Activated naive CD4-positive, alpha-beta T cell treated with anti-CD3 and anti-CD28 coated beads for 36 hours (primary cell): ENCODE measurements at regions not wholly inside any gene's neighbourhood (a gene's known extent, or its start where the extent isn't known, plus 50 kb on each side); places are given as distances from the start of the nearest gene placed in this dataset.

Source experiments
- CTCF ChIA-PET: fragments of 350-600 bp; sonication (Branson Sonifier 250); formaldehyde crosslinking; loops from one replicate; lab custom pipeline; 2021; ENCODE audit warnings: antibody characterized with exemption; lab: Charles Lee
- DNase-seq: peaks from one replicate; pipeline ENCODE4 v3.0.0-alpha.2; 2020
- H3K27ac Mint-ChIP-seq: one replicate; pipeline ENCODE4 v1.8.0; 2021; ENCODE audit warnings: mild to moderate bottlenecking, mixed read lengths
- H3K27me3 Mint-ChIP-seq: one replicate; pipeline ENCODE4 v1.8.0; 2021; ENCODE audit warnings: low read depth, mixed read lengths
- H3K36me3 Mint-ChIP-seq: one replicate; pipeline ENCODE4 v1.8.0; 2021; ENCODE audit warnings: low read depth, mixed read lengths
- H3K4me1 Mint-ChIP-seq: one replicate; pipeline ENCODE4 v1.8.0; 2021; ENCODE audit warnings: low read depth, mixed read lengths
- H3K4me3 Mint-ChIP-seq: one replicate; pipeline ENCODE4 v1.8.0; 2021; ENCODE audit warnings: mild to moderate bottlenecking, moderate library complexity, mixed read lengths
- H3K9me3 Mint-ChIP-seq: one replicate; pipeline ENCODE4 v1.8.0; 2021; ENCODE audit warnings: mixed read lengths
- intact Hi-C: fragments of 100-400 bp; cut with micrococcal nuclease; formaldehyde crosslinking; loops from one replicate; pipeline ENCODE4 v1.15.1; 2023

- H3K27ac Mint-ChIP-seq, result no peak overlapping the region
- intact Hi-C loops, result no loop called here
- H3K9me3 Mint-ChIP-seq, result peaks cover 1% of the 10 kb centered on the region
- CTCF ChIA-PET, result interaction anchor here (0.9 kb wide), 1 partner anchor 14 kb away, joined by 3 read pairs; no protein-coding TSS in a partner anchor
- no peaks in the 10 kb centered on the region for H3K36me3 Mint-ChIP-seq
- no peak for DNase-seq
- H3K4me1 Mint-ChIP-seq, result no peaks in the 10 kb centered on the region
- no peak overlapping the region for H3K4me3 Mint-ChIP-seq
- peaks cover 2% of the 10 kb centered on the region for H3K27me3 Mint-ChIP-seq
Measured at GRCh38 chr3:19757773-19758172, 176.2 kb downstream of the EFHB start.

- intact Hi-C loops, result no loop called here
- peaks cover 4% of the 10 kb centered on the region for H3K9me3 Mint-ChIP-seq
- CTCF ChIA-PET, result no interaction called here
- H3K36me3 Mint-ChIP-seq, result no peaks in the 10 kb centered on the region
- no peak for DNase-seq
- no peak overlapping the region for H3K27ac Mint-ChIP-seq
- H3K4me3 Mint-ChIP-seq, result no peak overlapping the region
- H3K4me1 Mint-ChIP-seq, result no peaks in the 10 kb centered on the region
- H3K27me3 Mint-ChIP-seq, result no peaks in the 10 kb centered on the region
Measured at GRCh38 chr3:19749448-19750017, 184.5 kb downstream of the EFHB start.

- DNase-seq, result no peak
- Mint-ChIP-seq H3K27me3 (no peaks in the 10 kb centered on the region), H3K4me1 (no peaks in the 10 kb centered on the region), H3K36me3 (no peaks in the 10 kb centered on the region), H3K27ac (no peak overlapping the region), H3K4me3 (no peak overlapping the region), H3K9me3 (peaks cover 4% of the 10 kb centered on the region)
- intact Hi-C loops, result no loop called here
- CTCF ChIA-PET, result interaction anchor here (1.8 kb wide), 1 partner anchor 33 kb away, joined by 3 read pairs; no protein-coding TSS in a partner anchor
Measured at GRCh38 chr3:19748782-19749447, 185.1 kb downstream of the EFHB start.

- Mint-ChIP-seq H3K4me1 (no peaks in the 10 kb centered on the region), H3K9me3 (no peaks in the 10 kb centered on the region), H3K27me3 (peaks cover 5% of the 10 kb centered on the region), H3K36me3 (no peaks in the 10 kb centered on the region), H3K4me3 (no peak overlapping the region), H3K27ac (no peak overlapping the region)
- DNase-seq, result no peak
- intact Hi-C loops, result no loop called here
- CTCF ChIA-PET, result interaction anchor here (1.0 kb wide), 1 partner anchor 14 kb away, joined by 3 read pairs; no protein-coding TSS in a partner anchor
Measured at GRCh38 chr3:19744047-19744446, 190.0 kb downstream of the EFHB start.

- CTCF ChIA-PET, result interaction anchor here (0.7 to 1.0 kb wide), 2 partner anchors 15 to 479 kb away, joined by 3 read pairs; no protein-coding TSS in a partner anchor
- Mint-ChIP-seq H3K27ac (no peak overlapping the region), H3K4me3 (no peak overlapping the region), H3K27me3 (peaks cover 5% of the 10 kb centered on the region), H3K9me3 (no peaks in the 10 kb centered on the region), H3K4me1 (no peaks in the 10 kb centered on the region), H3K36me3 (no peaks in the 10 kb centered on the region)
- DNase-seq, result no peak
- intact Hi-C loops, result no loop called here
Measured at GRCh38 chr3:19742935-19743334, 191.1 kb downstream of the EFHB start.

GRCh38 chr3:19739504-19739903 lies 194.5 kb downstream of the EFHB start:
- CTCF ChIA-PET, result no interaction called here
- DNase-seq, result no peak

GRCh38 chr3:19738846-19739245 lies 195.2 kb downstream of the EFHB start:
- H3K4me3 Mint-ChIP-seq, result no peak overlapping the region
- no peaks in the 10 kb centered on the region for H3K9me3 Mint-ChIP-seq
- H3K27me3 Mint-ChIP-seq, result peaks cover 7% of the 10 kb centered on the region
- DNase-seq, result no peak
- intact Hi-C loops, result no loop called here
- H3K36me3 Mint-ChIP-seq, result no peaks in the 10 kb centered on the region
- CTCF ChIA-PET, result no interaction called here
- H3K27ac Mint-ChIP-seq, result no peak overlapping the region
- no peaks in the 10 kb centered on the region for H3K4me1 Mint-ChIP-seq

More at GRCh38 chr3:19739504-19739903, 194.5 kb downstream of the EFHB start:
- Mint-ChIP-seq H3K36me3 (no peaks in the 10 kb centered on the region), H3K27ac (no peak overlapping the region), H3K9me3 (no peaks in the 10 kb centered on the region), H3K27me3 (peaks cover 7% of the 10 kb centered on the region), H3K4me1 (no peaks in the 10 kb centered on the region), H3K4me3 (no peak overlapping the region)
- intact Hi-C loops, result no loop called here

GRCh38 chr3:19735111-19735510 lies 198.9 kb downstream of the EFHB start:
- DNase-seq, result no peak
- H3K36me3 Mint-ChIP-seq, result no peaks in the 10 kb centered on the region
- no peaks in the 10 kb centered on the region for H3K9me3 Mint-ChIP-seq
- no peak overlapping the region for H3K27ac Mint-ChIP-seq
- CTCF ChIA-PET, result no interaction called here
- intact Hi-C loops, result no loop called here
- no peak overlapping the region for H3K4me3 Mint-ChIP-seq
- no peaks in the 10 kb centered on the region for H3K4me1 Mint-ChIP-seq
- H3K27me3 Mint-ChIP-seq, result peaks cover 1% of the 10 kb centered on the region

- H3K9me3 Mint-ChIP-seq, result no peaks in the 10 kb centered on the region
- H3K27me3 Mint-ChIP-seq, result peaks cover 1% of the 10 kb centered on the region
- CTCF ChIA-PET, result no interaction called here
- no peaks in the 10 kb centered on the region for H3K4me1 Mint-ChIP-seq
- no peak overlapping the region for H3K4me3 Mint-ChIP-seq
- intact Hi-C loops, result no loop called here
- H3K27ac Mint-ChIP-seq, result no peak overlapping the region
- H3K36me3 Mint-ChIP-seq, result no peaks in the 10 kb centered on the region
- no peak for DNase-seq
Measured at GRCh38 chr3:19734453-19734852, 199.6 kb downstream of the EFHB start.

GRCh38 chr3:19725000-19725399 lies 209.0 kb downstream of the EFHB start:
- Mint-ChIP-seq H3K27me3 (no peaks in the 10 kb centered on the region), H3K36me3 (no peaks in the 10 kb centered on the region), H3K9me3 (peaks cover 1% of the 10 kb centered on the region), H3K27ac (no peak overlapping the region), H3K4me3 (no peak overlapping the region), H3K4me1 (no peaks in the 10 kb centered on the region)
- intact Hi-C loops, result no loop called here
- no peak for DNase-seq
- CTCF ChIA-PET, result interaction anchor here (0.6 kb wide), 1 partner anchor 197 kb away, joined by 7 read pairs; no protein-coding TSS in a partner anchor

- no peak overlapping the region for H3K27ac Mint-ChIP-seq
- no peaks in the 10 kb centered on the region for H3K36me3 Mint-ChIP-seq
- no peaks in the 10 kb centered on the region for H3K4me1 Mint-ChIP-seq
- H3K9me3 Mint-ChIP-seq, result no peaks in the 10 kb centered on the region
- intact Hi-C loops, result no loop called here
- DNase-seq, result no peak
- H3K4me3 Mint-ChIP-seq, result no peak overlapping the region
- CTCF ChIA-PET, result no interaction called here
- H3K27me3 Mint-ChIP-seq, result no peaks in the 10 kb centered on the region
Measured at GRCh38 chr3:19717736-19718135, 216.3 kb downstream of the EFHB start.

GRCh38 chr3:19711160-19711782 lies 222.7 kb downstream of the EFHB start:
- Mint-ChIP-seq H3K27me3 (peaks cover 2% of the 10 kb centered on the region), H3K36me3 (no peaks in the 10 kb centered on the region), H3K27ac (no peak overlapping the region), H3K4me3 (no peak overlapping the region), H3K4me1 (no peaks in the 10 kb centered on the region), H3K9me3 (no peaks in the 10 kb centered on the region)
- no peak for DNase-seq
- intact Hi-C loops, result no loop called here
- CTCF ChIA-PET, result no interaction called here
